Nucleus accumbens (tissue), 56 donors: ENCODE measurements at regions not wholly inside any gene's neighbourhood (a gene's known extent, or its start where the extent isn't known, plus 50 kb on each side); places are given as distances from the start of the nearest gene placed in this dataset.
"Not testable (repeated sequence)": the region's sequence is repeated elsewhere in the genome, so short reads cannot be mapped to it uniquely, and the experiment has no call there.

Source experiments
- DNase-seq, 56 donors: peaks; one replicate each; lab custom pipeline; 2025; lab: John Stamatoyannopoulos, UW

DNA sequence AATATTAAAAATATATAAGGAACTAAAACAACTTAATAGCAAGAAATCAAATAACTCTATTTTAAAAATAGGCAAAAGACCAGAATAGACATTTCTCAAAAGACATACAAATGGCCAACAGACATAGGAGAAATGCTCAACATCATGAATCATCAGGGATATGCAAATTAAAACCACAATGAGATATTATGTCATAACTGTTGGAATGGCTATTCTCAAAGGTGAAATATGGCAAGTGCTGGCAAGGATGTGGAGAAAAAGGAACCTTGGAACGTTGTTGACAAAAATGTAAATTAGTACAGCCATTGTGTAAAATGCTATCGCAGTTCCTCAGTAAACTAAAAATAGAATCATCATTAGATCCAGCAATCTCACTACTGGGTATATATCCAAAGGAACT, 468.5 kb downstream of the NFIB start:
- no peak for DNase-seq

GRCh38 chr9:13841746-13842462, 472.0 kb downstream of the NFIB start:
- no peak for DNase-seq

GRCh38 chr9:13832446-13832845, 481.5 kb downstream of the NFIB start:
- no peak for DNase-seq

GRCh38 chr9:13823026-13823425, 490.9 kb downstream of the NFIB start:
- no peak for DNase-seq

- no peak for DNase-seq
Measured at GRCh38 chr9:13817754-13818278, 496.1 kb downstream of the NFIB start.

DNA sequence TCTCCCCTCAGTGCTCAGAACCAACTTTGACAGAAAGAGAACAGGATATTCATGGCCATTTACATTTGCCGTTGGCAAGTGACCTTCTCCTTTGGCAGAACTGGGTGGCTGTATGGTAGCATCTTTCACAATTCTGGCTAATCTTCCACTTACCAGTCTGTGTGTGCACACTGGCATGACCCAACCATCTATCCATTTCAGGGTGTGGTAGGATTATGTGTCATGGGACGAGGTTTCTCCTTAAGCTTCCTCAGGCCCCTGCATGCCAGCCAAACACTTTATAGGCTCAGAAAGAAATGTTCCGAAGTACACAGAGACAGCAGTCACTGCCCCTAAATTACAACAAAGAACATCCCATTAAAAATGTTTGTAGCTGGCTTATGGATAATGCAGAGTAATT, 497.1 kb downstream of the NFIB start:
- DNase-seq: no peak

GRCh38 chr9:13814647-13815400, 499.1 kb downstream of the NFIB start:
- no peak for DNase-seq

- DNase-seq: no peak
Measured at GRCh38 chr9:13811876-13812275, 502.1 kb downstream of the NFIB start.

- DNase-seq: no peak
Measured at GRCh38 chr9:13810510-13810909, 503.4 kb downstream of the NFIB start.

DNA sequence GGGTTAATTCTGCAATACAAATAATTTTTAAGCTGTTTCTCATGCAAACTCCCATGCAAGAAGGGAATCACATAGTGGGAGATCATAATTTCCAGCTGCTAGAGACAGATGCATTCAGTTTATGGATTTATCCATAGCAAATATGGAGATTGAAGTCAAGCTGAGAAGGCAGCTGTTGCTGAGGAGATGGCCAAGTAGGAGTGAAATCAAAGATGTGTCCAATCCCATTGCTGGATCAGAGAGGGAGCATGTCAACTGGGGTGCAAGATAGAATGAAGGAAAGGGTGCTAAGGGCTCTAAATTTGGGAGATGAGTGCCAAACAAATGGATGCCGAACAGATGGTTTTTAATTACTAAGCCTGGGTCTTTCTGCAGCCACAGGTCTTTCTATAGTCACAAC, 504.5 kb downstream of the NFIB start:
- DNase-seq: no peak

DNA sequence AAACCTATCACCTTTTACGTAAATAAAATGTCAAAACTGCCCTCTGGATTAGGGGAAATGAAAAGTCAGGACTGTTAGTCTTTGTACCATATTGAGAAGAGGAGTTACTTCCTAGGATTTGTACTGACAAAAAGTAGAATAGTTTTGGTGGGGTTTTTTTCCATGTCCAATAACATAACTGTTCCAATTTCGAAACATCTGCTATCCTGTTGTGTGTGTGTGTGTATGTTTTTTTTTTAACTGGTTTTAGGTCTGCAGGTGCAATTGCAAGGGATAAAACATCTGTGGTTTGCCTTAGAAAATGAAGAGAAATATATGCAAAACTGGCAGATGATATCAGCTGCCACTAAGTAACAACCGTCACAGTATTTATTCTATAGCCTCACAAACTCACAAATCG, 506.8 kb downstream of the NFIB start:
- DNase-seq: no peak

GRCh38 chr9:13806714-13807113, 507.2 kb downstream of the NFIB start:
- DNase-seq: no peak

DNA sequence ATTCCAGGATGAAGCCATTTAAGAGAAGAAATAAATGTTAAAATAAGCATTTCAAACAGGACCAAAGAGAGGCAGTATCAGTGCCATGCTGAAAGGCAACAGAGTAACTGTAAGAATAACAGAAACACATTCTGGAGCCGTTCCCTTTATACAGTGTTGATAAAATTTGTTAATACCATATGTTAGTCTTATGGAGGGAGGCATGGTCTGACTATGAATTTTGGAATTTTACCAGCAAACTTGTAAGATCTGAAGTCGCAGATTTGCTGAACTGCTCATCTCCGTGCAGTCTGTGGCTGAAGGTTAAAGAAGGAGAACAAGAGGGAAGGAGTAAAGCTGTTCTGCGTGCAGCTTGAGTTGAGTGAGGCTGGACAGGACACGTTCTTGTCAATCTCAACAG, 508.4 kb downstream of the NFIB start:
- no peak for DNase-seq

- no peak for DNase-seq
Measured at GRCh38 chr9:13804532-13804931, 509.4 kb downstream of the NFIB start.

- DNase-seq: peak in 2 of 56 donors; percentile 9 to 21
Measured at GRCh38 chr9:13800776-13801175, 513.2 kb downstream of the NFIB start.

GRCh38 chr9:13797701-13798100, 516.2 kb downstream of the NFIB start:
- not testable (repeated sequence) for DNase-seq

DNA sequence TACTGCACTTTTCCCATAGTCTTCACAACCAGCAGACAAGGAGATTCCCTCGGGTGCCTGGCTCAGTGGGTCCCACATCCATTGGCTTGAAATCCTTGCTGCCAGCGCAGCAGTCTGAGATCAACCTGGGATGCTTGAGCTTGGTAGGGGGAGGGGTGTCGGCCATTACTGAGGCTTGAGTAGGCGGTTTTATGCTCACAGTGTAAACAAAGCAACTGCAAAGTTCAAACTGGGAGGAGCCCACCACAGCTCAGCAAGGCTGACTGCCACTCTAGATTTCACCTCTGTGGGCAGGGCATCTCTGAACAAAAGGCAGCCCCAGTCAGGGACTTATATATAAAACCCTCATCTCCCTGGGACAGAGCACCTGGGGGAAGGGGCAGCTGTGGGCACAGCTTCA, 512.3 kb upstream of the MPDZ start:
- no peak for DNase-seq

DNA sequence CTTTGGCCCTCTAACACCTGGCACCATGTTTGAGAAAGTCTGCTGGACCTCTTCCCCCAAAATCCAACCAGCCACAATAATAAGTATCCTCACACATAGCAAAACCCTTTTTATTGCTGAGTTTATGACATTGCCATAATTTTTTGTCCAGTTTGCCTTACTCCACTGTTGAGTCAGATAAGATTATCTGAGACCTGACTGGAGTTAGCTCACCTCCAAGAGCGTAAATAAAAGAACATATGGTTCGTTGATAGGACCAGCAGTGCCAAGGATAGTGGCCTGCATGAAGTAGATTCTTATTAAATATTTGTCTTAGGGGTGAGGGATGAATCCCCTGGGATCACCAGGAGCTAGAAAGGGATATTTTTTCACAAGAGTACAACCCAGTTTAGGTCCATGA, 510.6 kb upstream of the MPDZ start:
- DNase-seq: no peak

- no peak for DNase-seq
Measured at GRCh38 chr9:13787234-13787833, 507.8 kb upstream of the MPDZ start.

DNA sequence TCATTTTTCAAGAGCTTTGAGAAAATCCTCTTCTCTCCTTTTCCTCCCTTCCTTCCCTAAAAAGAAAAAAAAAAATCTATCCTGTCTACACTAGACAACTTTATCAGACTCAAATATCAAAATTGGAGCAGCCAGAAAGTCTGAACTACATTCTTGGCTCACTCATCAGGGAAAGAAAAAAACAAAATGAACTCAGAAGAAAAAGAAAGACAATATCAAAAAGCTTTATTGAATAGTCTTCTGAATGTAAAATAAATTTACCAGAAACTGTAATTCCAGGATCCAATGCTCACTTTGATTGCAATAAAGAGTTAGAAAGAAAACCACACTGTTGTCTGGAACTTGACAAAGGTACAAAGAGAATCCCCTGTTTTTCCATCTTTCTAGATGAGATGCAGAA, 507.2 kb upstream of the MPDZ start:
- DNase-seq: no peak

GRCh38 chr9:13786131-13786530, 506.6 kb upstream of the MPDZ start:
- DNase-seq: peak in 8 of 56 donors; percentile 0 to 9 (median 2)

- no peak for DNase-seq
Measured at GRCh38 chr9:13779106-13779505, 499.6 kb upstream of the MPDZ start.
